ENCODE measurements at regions not wholly inside any gene's neighbourhood (a gene's known extent, or its start where the extent isn't known, plus 50 kb on each side); places are given as distances from the start of the nearest gene placed in this dataset.

DNA sequence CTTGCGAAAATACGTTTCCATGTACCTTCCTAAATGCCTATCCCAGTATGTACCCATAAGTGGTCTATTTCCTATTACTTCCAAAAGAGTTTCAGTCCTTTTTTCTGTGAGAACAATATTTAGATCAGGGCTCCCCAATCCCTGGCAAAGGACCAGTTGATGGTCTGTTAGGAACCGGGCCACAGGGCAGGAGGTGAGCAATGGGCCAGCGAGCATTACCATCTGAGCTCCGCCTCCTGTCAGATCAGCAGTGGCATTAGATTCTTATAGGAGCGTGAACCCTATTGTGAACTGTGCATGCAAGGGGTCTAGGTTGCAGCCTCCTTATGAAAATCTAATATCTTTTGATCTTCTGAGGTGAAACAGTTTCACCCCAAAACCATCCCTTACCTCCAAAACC lies 859.1 kb downstream of the SLITRK6 start:
- no peak for ATAC-seq
- 93 to 96% methylated on average over 3 of the region's 6 CpGs for WGBS, 2 donors (ENCODE audit: low coverage in 1 of 2)

DNA sequence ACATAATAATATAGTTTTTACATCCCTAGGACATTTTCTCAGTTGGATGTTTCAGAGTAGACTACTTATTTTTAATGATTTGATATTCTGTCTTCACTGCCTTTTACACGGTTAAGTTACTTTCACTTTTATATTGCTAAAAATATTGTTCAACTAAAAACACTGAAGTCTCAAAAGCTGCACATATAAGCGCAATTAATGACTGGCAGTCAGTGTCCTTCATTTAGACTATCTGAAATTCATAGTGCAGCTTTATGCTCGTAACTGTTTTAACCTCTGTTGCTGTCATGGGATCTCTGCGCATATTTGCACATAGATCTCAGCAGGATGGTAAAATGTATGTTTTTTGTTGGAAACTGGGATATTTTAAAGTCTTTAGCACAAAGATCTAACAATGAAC lies 864.3 kb downstream of the SLITRK6 start:
- no peak for TF ChIP-seq EP300 (IDR thresholded peaks at IDR 0.05)
- ATAC-seq = no peak
- no peaks in the 10 kb centered on the region for H3K9me3 ChIP-seq
- H3K4me1 ChIP-seq = peaks cover 0 to 3% (median 0%) of the 10 kb centered on the region in 3 donors
- peak overlapping the region; percentile 22 to 31 for H3K4me3 ChIP-seq
- 20 to 32% methylated on average over 4 of the region's 4 CpGs for WGBS, 2 donors (ENCODE audit: low coverage in 1 of 2)
- no peak overlapping the region for H3K27ac ChIP-seq
- no peaks in the 10 kb centered on the region for H3K36me3 ChIP-seq
- no peaks in the 10 kb centered on the region for H3K27me3 ChIP-seq

More for the DNA sequence above, 859.1 kb downstream of the SLITRK6 start:
- Histone ChIP-seq H3K4me1 (peaks cover 0 to 1% (median 0%) of the 10 kb centered on the region in 3 donors), H3K27ac (no peak overlapping the region), H3K9me3 (no peaks in the 10 kb centered on the region), H3K4me3 (no peak overlapping the region), H3K36me3 (no peaks in the 10 kb centered on the region), H3K27me3 (no peaks in the 10 kb centered on the region)
- TF ChIP-seq POLR2A (IDR thresholded peaks at IDR 0.05) (no peak), EP300 (IDR thresholded peaks at IDR 0.05) (no peak), POLR2AphosphoS5 (IDR thresholded peaks at IDR 0.05) (no peak)
- TF ChIP-seq, protein P1, sequence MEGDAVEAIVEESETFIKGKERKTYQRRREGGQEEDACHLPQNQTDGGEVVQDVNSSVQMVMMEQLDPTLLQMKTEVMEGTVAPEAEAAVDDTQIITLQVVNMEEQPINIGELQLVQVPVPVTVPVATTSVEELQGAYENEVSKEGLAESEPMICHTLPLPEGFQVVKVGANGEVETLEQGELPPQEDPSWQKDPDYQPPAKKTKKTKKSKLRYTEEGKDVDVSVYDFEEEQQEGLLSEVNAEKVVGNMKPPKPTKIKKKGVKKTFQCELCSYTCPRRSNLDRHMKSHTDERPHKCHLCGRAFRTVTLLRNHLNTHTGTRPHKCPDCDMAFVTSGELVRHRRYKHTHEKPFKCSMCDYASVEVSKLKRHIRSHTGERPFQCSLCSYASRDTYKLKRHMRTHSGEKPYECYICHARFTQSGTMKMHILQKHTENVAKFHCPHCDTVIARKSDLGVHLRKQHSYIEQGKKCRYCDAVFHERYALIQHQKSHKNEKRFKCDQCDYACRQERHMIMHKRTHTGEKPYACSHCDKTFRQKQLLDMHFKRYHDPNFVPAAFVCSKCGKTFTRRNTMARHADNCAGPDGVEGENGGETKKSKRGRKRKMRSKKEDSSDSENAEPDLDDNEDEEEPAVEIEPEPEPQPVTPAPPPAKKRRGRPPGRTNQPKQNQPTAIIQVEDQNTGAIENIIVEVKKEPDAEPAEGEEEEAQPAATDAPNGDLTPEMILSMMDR (IDR thresholded peaks at IDR 0.05) = no peak

DNA sequence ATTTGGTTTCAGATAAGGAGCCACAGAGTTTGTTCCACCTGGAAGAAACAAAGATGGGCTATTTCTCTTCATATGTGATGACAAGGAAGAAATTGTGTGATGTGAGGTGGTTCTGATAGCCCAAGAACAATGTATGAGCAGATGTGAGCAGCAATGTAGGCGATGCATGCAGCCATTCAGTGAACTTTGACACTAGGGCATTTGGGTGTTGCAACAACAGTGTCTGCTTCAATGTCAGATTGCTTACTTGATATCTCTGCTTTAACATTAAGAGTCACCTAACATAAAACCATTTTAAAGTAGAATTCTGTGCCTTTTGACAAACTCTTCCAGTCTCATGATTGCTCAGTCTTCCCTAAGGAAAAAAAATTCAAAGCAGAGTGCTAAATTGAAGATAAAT lies 865.4 kb downstream of the SLITRK6 start:
- TF ChIP-seq, protein P1 (IDR thresholded peaks at IDR 0.05) = no peak
- TF ChIP-seq POLR2A (IDR thresholded peaks at IDR 0.05) (no peak), EP300 (IDR thresholded peaks at IDR 0.05) (no peak), POLR2AphosphoS5 (IDR thresholded peaks at IDR 0.05) (no peak)

DNA sequence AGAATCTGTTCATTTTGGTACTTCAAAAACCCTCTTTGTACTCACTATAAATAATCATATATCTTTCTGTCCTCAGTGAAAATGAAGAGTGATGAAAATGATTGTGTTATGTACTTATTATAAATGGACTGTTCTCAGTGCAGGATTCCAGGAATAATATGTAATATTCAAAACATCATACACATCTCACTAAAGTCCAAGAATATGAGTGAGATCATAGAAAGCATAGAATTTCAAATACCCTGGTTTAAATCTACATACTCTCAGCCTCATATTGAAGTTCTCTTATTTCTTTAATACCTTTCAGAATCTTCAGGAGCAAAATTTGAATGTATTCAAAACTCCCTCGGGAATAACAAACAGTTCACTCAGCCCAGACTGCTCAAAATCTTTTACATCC lies 868.0 kb downstream of the SLITRK6 start:
- Histone ChIP-seq H3K4me3 (no peak overlapping the region), H3K4me1 (peaks cover 0 to 3% (median 0%) of the 10 kb centered on the region in 3 donors), H3K27me3 (no peaks in the 10 kb centered on the region), H3K36me3 (no peaks in the 10 kb centered on the region), H3K27ac (no peak overlapping the region), H3K9me3 (no peaks in the 10 kb centered on the region)
- 41 to 43% methylated on average over 1 of the region's 1 CpG for WGBS, 2 donors (ENCODE audit: low coverage in 1 of 2)
- ATAC-seq = no peak
- TF ChIP-seq POLR2A (IDR thresholded peaks at IDR 0.05) (no peak), EP300 (IDR thresholded peaks at IDR 0.05) (no peak), POLR2AphosphoS5 (IDR thresholded peaks at IDR 0.05) (no peak)
- TF ChIP-seq, protein P1 (IDR thresholded peaks at IDR 0.05) = no peak

More for the DNA sequence above, 865.4 kb downstream of the SLITRK6 start:
- no peak overlapping the region for H3K4me3 ChIP-seq
- WGBS, 2 donors (ENCODE audit: low coverage in 1 of 2) = 70 to 88% methylated on average over 1 of the region's 1 CpG
- ATAC-seq = no peak
- no peaks in the 10 kb centered on the region for H3K27me3 ChIP-seq
- no peaks in the 10 kb centered on the region for H3K9me3 ChIP-seq
- no peaks in the 10 kb centered on the region for H3K36me3 ChIP-seq
- H3K27ac ChIP-seq = no peak overlapping the region
- peaks cover 0 to 3% (median 0%) of the 10 kb centered on the region in 3 donors for H3K4me1 ChIP-seq

DNA sequence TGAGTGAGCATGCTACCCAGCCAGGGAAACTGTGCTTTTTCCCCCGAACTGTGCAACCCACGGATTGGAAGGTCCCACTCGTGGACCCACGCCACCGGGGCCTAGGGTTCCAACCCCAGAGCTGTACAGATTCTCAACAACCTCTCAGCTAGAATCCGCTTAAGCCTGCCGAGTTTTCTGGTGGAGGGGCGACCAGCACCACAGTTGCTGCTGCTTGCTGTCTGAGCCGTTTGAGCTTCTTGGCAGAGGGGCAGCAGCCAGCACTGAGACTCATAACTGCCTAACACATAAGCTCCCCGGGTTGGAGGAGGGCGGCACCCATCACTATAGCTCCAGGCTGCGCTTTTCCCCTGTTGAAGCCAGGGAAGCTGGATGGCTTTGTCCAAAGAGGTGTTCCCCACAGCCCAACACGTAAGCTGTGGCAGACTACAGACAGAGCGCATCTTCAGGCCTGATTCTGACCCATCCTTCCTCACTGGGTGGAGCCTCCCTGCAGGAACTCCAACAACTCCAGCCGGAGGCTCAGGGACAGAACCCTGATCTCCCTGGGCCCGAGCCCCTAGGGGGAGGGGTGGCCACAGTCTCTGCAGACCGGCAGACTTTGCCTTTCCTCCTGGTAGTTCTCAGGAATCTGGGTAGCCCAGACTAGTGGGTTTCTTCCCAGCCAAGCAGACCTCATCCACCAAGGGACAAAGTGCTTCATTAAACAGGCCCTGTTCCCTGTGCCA lies 871.6 kb downstream of the SLITRK6 start:
- no peak for TF ChIP-seq EP300 (IDR thresholded peaks at IDR 0.05)
- TF ChIP-seq POLR2AphosphoS5 (IDR thresholded peaks at IDR 0.05) = no peak
- TF ChIP-seq, protein P1 (IDR thresholded peaks at IDR 0.05) = no peak
- TF ChIP-seq POLR2A (IDR thresholded peaks at IDR 0.05) = no peak
- Histone ChIP-seq H3K27me3 (no peaks in the 10 kb centered on the region), H3K36me3 (no peaks in the 10 kb centered on the region), H3K4me3 (no peak overlapping the region), H3K4me1 (no peaks in the 10 kb centered on the region), H3K9me3 (no peaks in the 10 kb centered on the region), H3K27ac (no peak overlapping the region)
- 93% methylated on average over 3 of the region's 17 CpGs; no CpG with 5 or more reads in 1 of the 2 donors for WGBS, 2 donors (ENCODE audit: low coverage in 1 of 2)
- no peak for ATAC-seq
